GM18873 (cell line): ENCODE measurements at regions not wholly inside any gene's neighbourhood (a gene's known extent, or its start where the extent isn't known, plus 50 kb on each side); places are given as distances from the start of the nearest gene placed in this dataset.
"Not testable (repeated sequence)": the region's sequence is repeated elsewhere in the genome, so short reads cannot be mapped to it uniquely, and the experiment has no call there.

Source experiments
- ATAC-seq: cut with Tn5 transposase; IDR thresholded peaks from one replicate; pipeline ENCODE4 v1.9.1; 2021; ENCODE audit warnings: mild to moderate bottlenecking, moderate library complexity, moderate number of reproducible peaks; ENCODE audit not compliant: unreplicated experiment, low FRiP score

- ATAC-seq: no peak
Observed at GRCh38 chr7:17396692-17397091, 98.2 kb downstream of the AHR start.

DNA sequence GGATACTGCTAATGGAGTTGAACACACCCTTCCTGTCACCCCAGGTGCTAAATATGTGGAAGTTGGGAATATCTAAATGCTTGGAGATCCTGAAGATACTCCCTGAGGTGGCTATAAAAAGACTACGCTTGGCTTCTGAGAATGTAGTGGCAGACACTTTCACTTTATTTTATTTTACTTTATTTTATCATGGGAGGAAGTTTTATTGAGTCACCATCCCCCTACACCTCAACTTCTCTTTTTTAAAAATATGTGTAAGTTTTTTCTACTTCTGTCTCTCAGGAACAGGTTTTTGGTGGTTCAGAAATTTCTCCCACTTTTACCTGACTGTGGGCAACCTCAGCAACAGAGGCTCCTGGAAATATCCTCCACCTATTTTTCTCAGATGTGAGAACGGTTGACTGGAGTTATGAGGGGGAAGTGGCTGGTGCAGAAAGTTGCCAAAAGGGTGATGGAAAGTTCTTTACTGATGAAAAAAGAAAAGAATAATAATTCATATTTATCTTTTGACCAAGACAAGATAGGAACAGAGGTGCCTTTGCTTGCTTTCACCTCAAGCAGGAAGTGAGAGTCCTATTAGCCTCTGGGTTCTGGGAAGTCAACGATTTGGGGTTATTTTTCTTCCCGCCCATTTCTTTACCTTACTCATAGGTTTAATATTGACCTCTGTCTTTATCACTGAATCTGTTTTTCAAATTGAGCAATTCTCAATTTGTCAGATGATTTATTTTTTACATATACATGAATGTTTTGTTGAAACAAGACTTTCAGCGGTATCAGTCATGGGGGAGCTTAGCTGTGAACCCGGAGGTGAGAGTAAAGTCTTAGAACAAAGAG lies 103.6 kb downstream of the AHR start:
- ATAC-seq: peak; percentile 67

DNA sequence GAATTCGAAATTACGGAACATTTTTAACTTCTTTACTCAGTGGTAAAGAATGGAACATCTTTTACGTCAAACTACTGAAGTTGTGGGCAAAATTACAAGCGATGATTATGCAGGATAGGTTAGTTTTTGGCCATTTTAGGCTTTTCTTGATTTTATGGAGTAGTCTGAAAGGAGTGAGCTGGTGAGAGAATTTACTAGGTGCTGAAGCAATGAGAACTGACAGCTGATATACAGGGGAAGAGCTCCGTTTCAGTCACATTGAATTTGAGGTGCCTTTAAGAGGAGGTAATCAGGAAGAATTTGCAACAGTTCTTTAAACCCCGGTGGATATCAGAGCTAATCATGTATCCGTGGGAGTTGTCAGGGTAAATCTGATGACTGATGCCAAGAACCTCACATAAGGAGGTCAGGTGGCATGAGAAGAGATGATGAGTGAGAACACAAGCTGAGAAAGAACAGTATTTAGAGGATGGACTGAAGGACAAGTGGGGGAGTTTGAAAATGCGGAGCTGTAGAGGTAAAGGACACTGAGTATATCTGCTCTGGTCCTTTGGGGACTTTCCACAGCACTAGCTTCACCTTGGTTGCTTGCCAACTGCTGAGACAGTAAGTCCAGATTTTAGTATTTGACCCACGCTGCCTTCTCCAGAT lies 104.3 kb downstream of the AHR start:
- peak; percentile 85 for ATAC-seq

- no peak for ATAC-seq
Observed at GRCh38 chr7:17404006-17404405, 105.6 kb downstream of the AHR start.

GRCh38 chr7:17405786-17406185 lies 107.3 kb downstream of the AHR start:
- no peak for ATAC-seq

GRCh38 chr7:17406738-17407137 lies 108.3 kb downstream of the AHR start:
- no peak for ATAC-seq

DNA sequence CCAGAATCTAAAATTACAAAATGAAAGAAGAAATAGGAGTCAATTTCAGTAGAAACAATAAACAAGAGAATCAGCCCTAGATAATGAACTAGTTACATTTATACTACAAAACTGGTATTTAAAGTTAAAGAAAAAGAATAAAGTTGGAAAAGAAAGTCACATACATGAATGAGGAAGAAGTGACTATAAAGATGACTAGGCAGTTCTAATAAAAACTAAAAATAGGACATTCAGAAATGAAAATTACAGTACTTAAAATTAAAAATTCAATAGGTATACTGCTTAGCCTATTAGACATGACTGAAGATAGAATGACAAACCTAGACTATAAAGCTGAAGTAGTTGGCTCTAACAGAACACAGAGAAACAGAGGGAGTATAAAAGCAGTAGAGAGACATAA lies 108.8 kb downstream of the AHR start:
- no peak for ATAC-seq

DNA sequence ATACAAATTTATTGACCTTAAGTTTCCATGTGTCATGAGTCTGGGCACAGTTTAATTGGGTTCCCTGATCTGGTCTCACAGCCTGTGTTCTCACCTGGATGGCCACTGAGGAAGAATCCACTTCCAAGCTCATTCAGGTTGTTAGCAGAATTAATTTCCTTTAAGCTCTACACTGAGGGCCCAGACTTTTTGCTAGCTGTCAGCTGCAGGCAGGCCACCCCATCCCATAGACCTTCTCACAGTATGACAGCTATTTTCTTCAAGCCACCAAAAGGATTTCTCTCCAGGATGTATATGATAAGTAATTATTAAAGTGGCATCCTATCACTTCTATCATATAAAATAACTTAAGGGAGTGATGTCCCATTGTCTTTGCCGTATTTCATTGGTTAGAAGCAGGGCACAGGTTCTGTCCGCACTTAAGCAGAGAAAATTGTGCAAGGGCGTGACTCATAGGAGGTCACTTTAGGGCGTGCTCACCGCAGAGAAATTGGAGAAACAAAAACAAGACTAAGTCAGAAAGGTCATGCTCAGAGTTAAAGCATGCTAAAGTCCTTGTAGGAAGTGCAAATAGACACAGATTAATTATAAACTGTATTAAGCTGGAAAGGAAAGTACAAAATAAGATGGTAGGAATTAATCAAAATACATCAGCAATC lies 109.9 kb downstream of the AHR start:
- no peak for ATAC-seq

DNA sequence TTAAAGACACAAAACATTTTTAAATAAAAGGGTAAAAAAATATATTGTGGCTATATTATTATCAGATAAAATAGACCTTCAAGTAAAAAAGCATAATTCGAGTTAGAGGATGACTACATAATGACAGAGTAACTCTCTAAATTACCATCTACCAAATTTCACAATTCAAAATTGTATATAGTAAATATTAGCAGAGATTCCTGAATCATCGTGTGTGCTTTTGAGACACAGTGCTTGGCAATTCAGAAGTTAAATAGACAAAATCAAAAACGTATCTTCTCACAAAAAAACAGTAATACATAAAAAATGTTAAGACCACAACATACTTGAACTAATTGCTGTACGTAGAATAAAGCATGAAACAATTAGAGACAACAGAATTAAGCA lies 110.4 kb downstream of the AHR start:
- no peak for ATAC-seq

DNA sequence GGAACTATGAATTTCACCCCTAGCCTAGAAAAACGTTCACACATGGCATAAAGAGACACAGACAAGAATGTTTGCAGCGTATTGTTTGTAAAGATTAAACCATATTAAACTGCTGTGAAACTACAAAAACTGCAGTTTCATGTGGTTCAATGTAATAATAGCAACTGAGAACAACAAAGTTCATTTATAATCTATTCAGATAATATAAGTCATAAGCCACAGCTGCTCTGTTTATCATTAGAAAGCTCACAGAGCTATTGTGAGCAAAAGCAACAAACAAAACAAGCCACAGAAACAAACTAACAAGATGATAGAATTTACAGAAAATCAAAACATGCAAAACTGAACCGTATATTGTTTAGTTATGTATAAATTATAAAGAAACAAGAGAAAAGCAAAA lies 113.5 kb downstream of the AHR start:
- no peak for ATAC-seq

GRCh38 chr7:17412883-17413282 lies 114.4 kb downstream of the AHR start:
- no peak for ATAC-seq

- ATAC-seq: no peak
Observed at GRCh38 chr7:17415955-17416354, 117.5 kb downstream of the AHR start.

DNA sequence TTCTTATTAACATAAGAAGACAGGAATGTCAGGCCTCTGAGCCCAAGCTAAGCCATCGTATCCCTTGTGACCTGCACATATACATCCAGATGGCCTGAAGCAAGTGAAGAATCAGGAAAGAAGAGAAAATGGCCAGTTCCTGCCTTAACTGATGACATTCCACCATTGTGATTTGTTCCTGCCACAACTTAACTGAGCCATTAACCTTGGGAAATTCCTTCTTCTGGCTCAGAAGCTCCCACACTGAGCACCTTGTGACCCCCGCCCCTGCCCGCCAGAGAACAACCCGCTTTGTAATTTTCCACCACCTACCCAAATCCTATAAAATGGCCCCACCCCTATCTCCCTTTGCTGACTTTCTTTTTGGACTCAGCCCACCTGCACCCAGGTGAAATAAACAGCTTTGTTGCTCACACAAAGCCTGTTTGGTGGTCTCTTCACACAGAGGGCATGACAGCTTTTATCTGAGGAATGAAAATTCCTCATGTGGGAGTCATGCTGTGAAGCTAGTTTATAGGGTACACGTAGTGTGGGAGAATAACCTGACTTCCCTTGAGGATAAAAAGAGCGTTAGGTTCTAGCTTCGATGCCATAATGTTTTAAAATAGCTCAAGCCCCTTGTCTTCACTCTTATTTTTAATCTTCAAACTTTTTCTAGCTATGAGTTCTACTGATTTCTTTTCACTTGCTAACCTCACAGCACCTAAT lies 122.0 kb downstream of the AHR start:
- ATAC-seq: not testable (repeated sequence)

GRCh38 chr7:17421941-17422340 lies 123.5 kb downstream of the AHR start:
- ATAC-seq: no peak

DNA sequence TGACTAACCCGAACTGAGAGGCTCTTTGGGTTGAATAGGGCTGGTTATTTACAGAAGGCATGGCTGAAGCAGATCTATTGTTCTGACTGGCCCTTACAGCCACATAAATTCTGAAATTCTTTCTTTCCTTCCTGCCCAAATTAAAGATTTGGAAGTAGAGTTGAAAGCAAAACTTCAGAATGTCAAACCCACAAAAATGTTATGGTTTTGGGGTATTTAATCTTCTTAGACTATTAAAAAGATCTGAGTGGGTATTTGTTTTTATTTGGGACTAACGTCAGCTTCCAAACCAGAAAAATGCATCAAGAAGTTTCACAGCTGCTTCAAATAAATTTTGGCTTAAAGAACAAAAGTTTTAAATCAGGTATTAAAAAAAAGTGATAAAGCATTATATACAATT lies 124.5 kb downstream of the AHR start:
- ATAC-seq: no peak

GRCh38 chr7:17427924-17428323 lies 129.5 kb downstream of the AHR start:
- ATAC-seq: no peak

GRCh38 chr7:17429579-17429978 lies 131.1 kb downstream of the AHR start:
- ATAC-seq: no peak

DNA sequence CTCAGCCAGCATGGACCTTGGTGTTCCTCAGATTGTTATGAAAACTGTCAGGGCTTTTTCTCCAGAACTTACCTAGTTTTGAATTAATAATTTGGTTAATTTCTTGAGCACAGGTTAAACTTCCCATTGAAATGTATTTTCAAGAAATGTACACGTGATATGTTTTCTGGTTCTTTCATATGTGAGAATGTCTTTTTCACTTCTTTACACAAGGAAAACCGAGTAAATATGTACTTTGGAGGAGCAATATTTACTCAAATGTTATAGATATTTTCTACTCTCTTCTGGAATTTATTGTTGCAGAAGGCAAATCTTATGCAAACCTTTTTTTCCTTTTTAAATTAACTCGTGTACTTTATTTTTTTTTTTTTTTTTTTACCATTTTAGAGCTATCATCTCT lies 134.3 kb downstream of the AHR start:
- ATAC-seq: no peak

DNA sequence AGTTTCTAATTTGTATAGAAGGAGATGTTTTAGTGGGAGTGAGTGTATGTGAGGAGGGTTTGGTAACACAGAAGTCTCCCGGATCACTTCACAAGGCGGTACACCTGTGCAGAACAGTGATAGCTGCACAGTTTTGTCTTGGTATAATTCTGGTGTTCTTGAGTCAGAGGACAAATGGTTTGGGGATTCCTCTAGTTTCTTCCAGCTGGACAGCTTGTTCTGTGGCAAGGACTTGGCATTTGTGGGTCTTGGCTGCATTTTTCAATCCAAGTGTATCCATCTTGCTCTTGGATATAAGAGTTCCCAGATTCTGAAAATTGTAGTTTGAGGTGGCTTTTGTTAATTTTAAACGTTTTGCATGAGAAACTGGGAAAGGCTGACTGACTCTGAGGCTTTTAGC lies 135.7 kb downstream of the AHR start:
- no peak for ATAC-seq

GRCh38 chr7:17434841-17435692 lies 136.6 kb downstream of the AHR start:
- no peak for ATAC-seq
